ENCODE measurements at regions not wholly inside any gene's neighbourhood (a gene's known extent, or its start where the extent isn't known, plus 50 kb on each side); places are given as distances from the start of the nearest gene placed in this dataset.

- DNase-seq (peak in 1 of 3 donors; percentile 42), ATAC-seq (ENCODE audit: insufficient read depth, low FRiP score) (no peak)
- Histone ChIP-seq H3K4me1 (ENCODE audit: control insufficient read depth in 5 of 5, insufficient read depth in 5 of 5, low read length in 5 of 5) (peaks cover 0 to 48% (median 8%) of the 10 kb centered on the region in 5 donors), H3K36me3 (ENCODE audit: control insufficient read depth in 4 of 4, insufficient read depth in 4 of 4, low read length in 4 of 4) (no peaks in the 10 kb centered on the region), H3K27ac (ENCODE audit: low read depth in 1 of 2, low read length in 1 of 2) (peak overlapping the region in 1 of 2 donors; percentile 31), H3K27me3 (ENCODE audit: control insufficient read depth in 3 of 3, insufficient read depth in 3 of 3, low read length in 2 of 3) (no peaks in the 10 kb centered on the region), H3K9ac (ENCODE audit: insufficient read depth in 1 of 2, low read length in 2 of 2) (no peak overlapping the region), H3K4me3 (no peak overlapping the region), H3K9me3 (ENCODE audit: control insufficient read depth in 4 of 4, insufficient read depth in 3 of 4, low read length in 3 of 4) (no peaks in the 10 kb centered on the region)
- no peak for TF ChIP-seq CTCF (IDR thresholded peaks at IDR 0.05; ENCODE audit: control extremely low read depth, extremely low read depth)
- WGBS, 2 donors = 66 to 67% methylated on average over 8 of the region's 8 CpGs
Observed at GRCh38 chr1:81406292-81406999, 394.3 kb upstream of the ADGRL2 start.

- Histone ChIP-seq H3K9ac (ENCODE audit: insufficient read depth in 1 of 2, low read length in 2 of 2) (no peak overlapping the region), H3K9me3 (ENCODE audit: control insufficient read depth in 4 of 4, insufficient read depth in 3 of 4, low read length in 3 of 4) (peaks cover 0 to 5% (median 0%) of the 10 kb centered on the region in 4 donors), H3K27ac (ENCODE audit: low read depth in 1 of 2, low read length in 1 of 2) (no peak overlapping the region), H3K4me1 (ENCODE audit: control insufficient read depth in 5 of 5, insufficient read depth in 5 of 5, low read length in 5 of 5) (peaks cover 0 to 7% (median 0%) of the 10 kb centered on the region in 5 donors), H3K36me3 (ENCODE audit: control insufficient read depth in 4 of 4, insufficient read depth in 4 of 4, low read length in 4 of 4) (no peaks in the 10 kb centered on the region), H3K27me3 (ENCODE audit: control insufficient read depth in 3 of 3, insufficient read depth in 3 of 3, low read length in 2 of 3) (no peaks in the 10 kb centered on the region), H3K4me3 (no peak overlapping the region)
- DNase-seq (no peak), ATAC-seq (ENCODE audit: insufficient read depth, low FRiP score) (no peak)
- TF ChIP-seq CTCF (IDR thresholded peaks at IDR 0.05; ENCODE audit: control extremely low read depth, extremely low read depth) = no peak
Observed at GRCh38 chr1:81398041-81398440, 402.7 kb upstream of the ADGRL2 start.

- H3K4me1 ChIP-seq (ENCODE audit: control insufficient read depth in 5 of 5, insufficient read depth in 5 of 5, low read length in 5 of 5) = peaks cover 0 to 32% (median 0%) of the 10 kb centered on the region in 5 donors
- no peak for ATAC-seq (ENCODE audit: insufficient read depth, low FRiP score)
- no peak for TF ChIP-seq CTCF (IDR thresholded peaks at IDR 0.05; ENCODE audit: control extremely low read depth, extremely low read depth)
- H3K36me3 ChIP-seq (ENCODE audit: control insufficient read depth in 4 of 4, insufficient read depth in 4 of 4, low read length in 4 of 4) = no peaks in the 10 kb centered on the region
- no peak overlapping the region for H3K27ac ChIP-seq (ENCODE audit: low read depth in 1 of 2, low read length in 1 of 2)
- peak in 2 of 3 donors; percentile 78 to 81 for DNase-seq
- H3K9ac ChIP-seq (ENCODE audit: insufficient read depth in 1 of 2, low read length in 2 of 2) = no peak overlapping the region
- H3K4me3 ChIP-seq = no peak overlapping the region
- no peaks in the 10 kb centered on the region for H3K27me3 ChIP-seq (ENCODE audit: control insufficient read depth in 3 of 3, insufficient read depth in 3 of 3, low read length in 2 of 3)
- H3K9me3 ChIP-seq (ENCODE audit: control insufficient read depth in 4 of 4, insufficient read depth in 3 of 4, low read length in 3 of 4) = no peaks in the 10 kb centered on the region
Observed at GRCh38 chr1:81392526-81393226, 408.1 kb upstream of the ADGRL2 start.

Measured in lung (tissue), 11 donors.